IMR-90 (cell line): ENCODE measurements at regions not wholly inside any gene's neighbourhood (a gene's known extent, or its start where the extent isn't known, plus 50 kb on each side); places are given as distances from the start of the nearest gene placed in this dataset.

Experiments used
- ATAC-seq: fragments of 200-7000 bp; cut with Tn5 transposase; 2 replicates; pipeline ENCODE4 v1.9.1; 2020; ENCODE audit warnings: low read depth, mild to moderate bottlenecking, moderate library complexity
- BruUV-seq: library from RNA; stranded (reverse); fragments of 400-500 nt; replicated peaks from 2 replicates; lab custom pipeline; 2021; lab: Mats Ljungman, UMichigan
- CTCF ChIA-PET: fragments of 300-600 bp; formaldehyde crosslinking; extraction: SDS; loops from one replicate; lab custom pipeline; 2021; ENCODE audit warnings: antibody characterized with exemption; lab: Yijun Ruan, JAX
- POLR2A ChIA-PET: fragments of 300-600 bp; sonication (Branson Sonifier 250); formaldehyde crosslinking; loops from one replicate; lab custom pipeline; 2022; ENCODE audit warnings: antibody characterized with exemption; ENCODE audit not compliant: unreplicated experiment; lab: Charles Lee
- DNase-seq: peaks from one replicate; pipeline ENCODE4 v3.0.0; 2013
- H2AFZ ChIP-seq: replicated peaks from 2 replicates; pipeline ENCODE3; 2013; ENCODE audit warnings: low read length, mild to moderate bottlenecking; ENCODE audit not compliant: poor library complexity
- H2AK5ac ChIP-seq: 2 replicates; pipeline ENCODE4 v1.6.1; 2013; ENCODE audit warnings: low read depth, low read length, inconsistent platforms
- H2AK9ac ChIP-seq: replicated peaks from 2 replicates; pipeline ENCODE3; 2013; ENCODE audit warnings: mild to moderate bottlenecking, low read depth, low read length, moderate library complexity; ENCODE audit not compliant: poor library complexity
- H2BK120ac ChIP-seq: 2 replicates; pipeline ENCODE4 v1.6.1; 2013; ENCODE audit warnings: low read depth, low read length, inconsistent platforms
- H2BK15ac ChIP-seq: 3 replicates; pipeline ENCODE4 v1.6.1; 2013; ENCODE audit warnings: low read depth, low read length, inconsistent platforms
- H2BK20ac ChIP-seq: 2 replicates; pipeline ENCODE4 v1.6.1; 2013; ENCODE audit warnings: low read depth, mild to moderate bottlenecking, inconsistent platforms, low read length, moderate library complexity
- H2BK5ac ChIP-seq: 2 replicates; pipeline ENCODE4 v1.6.1; 2013; ENCODE audit warnings: mild to moderate bottlenecking, low read depth, low read length, inconsistent platforms; ENCODE audit not compliant: poor library complexity, severe bottlenecking
- H3K14ac ChIP-seq: replicated peaks from 2 replicates; pipeline ENCODE4 v1.6.1; 2013; ENCODE audit warnings: low read depth, low read length, inconsistent platforms
- H3K18ac ChIP-seq: 2 replicates; pipeline ENCODE4 v1.6.1; 2013; ENCODE audit warnings: low read depth, low read length, control low read depth
- H3K23ac ChIP-seq: 2 replicates; pipeline ENCODE4 v1.6.1; 2013; ENCODE audit warnings: low read depth, low read length, inconsistent platforms
- H3K27ac ChIP-seq: 2 replicates; pipeline ENCODE4 v1.5.1; 2013; ENCODE audit warnings: mild to moderate bottlenecking, control low read depth, low read length; ENCODE audit not compliant: insufficient read depth
- H3K27me3 ChIP-seq: 2 replicates; pipeline ENCODE4 v1.6.1; 2013; ENCODE audit warnings: low read length; ENCODE audit not compliant: control insufficient read depth, insufficient read depth
- H3K36me3 ChIP-seq: 2 replicates; pipeline ENCODE4 v1.6.1; 2013; ENCODE audit warnings: low read length, mixed read lengths; ENCODE audit not compliant: control insufficient read depth, insufficient read depth
- H3K4ac ChIP-seq: 2 replicates; pipeline ENCODE4 v1.6.1; 2013; ENCODE audit warnings: low read depth, low read length, inconsistent platforms
- H3K4me1 ChIP-seq: 2 replicates; pipeline ENCODE4 v1.6.1; 2013; ENCODE audit warnings: low read length, mixed read lengths; ENCODE audit not compliant: control insufficient read depth, insufficient read depth
- H3K4me2 ChIP-seq: 2 replicates; pipeline ENCODE4 v1.6.1; 2013; ENCODE audit warnings: low read depth, mild to moderate bottlenecking, control low read depth, low read length, moderate library complexity
- H3K4me3 ChIP-seq: 2 replicates; pipeline ENCODE4 v1.5.1; 2013; ENCODE audit warnings: low read depth, mild to moderate bottlenecking, control low read depth, low read length, moderate library complexity; ENCODE audit not compliant: insufficient read depth
- H3K56ac ChIP-seq: 2 replicates; pipeline ENCODE4 v1.6.1; 2013; ENCODE audit warnings: low read length, inconsistent platforms; ENCODE audit not compliant: insufficient read depth; ENCODE audit errors: extremely low read depth
- H3K79me1 ChIP-seq, 2 experiments: 2 replicates each; pipeline ENCODE4 v1.6.1; 2013; ENCODE audit warnings: low read length in 2 of 2, inconsistent platforms in 1 of 2, low read depth in 1 of 2
- H3K9ac ChIP-seq: 2 replicates; pipeline ENCODE4 v1.6.1; 2013; ENCODE audit warnings: low read depth, low read length, control low read depth
- H3K9me1 ChIP-seq: 2 replicates; pipeline ENCODE4 v1.6.1; 2013; ENCODE audit warnings: low read length, inconsistent platforms; ENCODE audit not compliant: insufficient read depth
- H3K9me3 ChIP-seq: 2 replicates; pipeline ENCODE4 v1.6.1; 2013; ENCODE audit warnings: low read length; ENCODE audit not compliant: control insufficient read depth, insufficient read depth
- H4K20me1 ChIP-seq: 2 replicates; pipeline ENCODE4 v1.6.1; 2013; ENCODE audit warnings: low read length, inconsistent platforms; ENCODE audit not compliant: insufficient read depth
- H4K5ac ChIP-seq: 2 replicates; pipeline ENCODE4 v1.6.1; 2013; ENCODE audit warnings: mild to moderate bottlenecking, low read depth, low read length, control low read depth
- H4K8ac ChIP-seq, 2 experiments: 2 replicates each; pipeline ENCODE4 v1.6.1; 2013; ENCODE audit warnings: low read depth in 2 of 2, low read length in 2 of 2, control low read depth in 1 of 2, inconsistent platforms in 1 of 2
- H4K91ac ChIP-seq: 2 replicates; pipeline ENCODE4 v1.6.1; 2013; ENCODE audit warnings: low read depth, low read length, inconsistent platforms; ENCODE audit not compliant: insufficient read depth
- CTCF ChIP-seq: conservative IDR thresholded peaks from 2 replicates; pipeline ENCODE4 v1.5.1; 2012; ENCODE audit warnings: mild to moderate bottlenecking, low read depth, low read length, improper control_type of control experiment
- MAZ ChIP-seq: IDR thresholded peaks from 2 replicates; pipeline ENCODE4 v1.6.1; 2012; ENCODE audit warnings: low read depth, mild to moderate bottlenecking, low read length, improper control_type of control experiment, moderate library complexity, borderline replicate concordance
- NFE2L2 ChIP-seq: fragments of 150-350 bp; IDR thresholded peaks from 2 replicates; pipeline ENCODE4 v1.6.1; 2016; ENCODE audit warnings: low read depth, mild to moderate bottlenecking, low read length
- RFX5 ChIP-seq: IDR thresholded peaks from 2 replicates; pipeline ENCODE4 v1.8.0; 2012; ENCODE audit warnings: low read depth, mild to moderate bottlenecking, low read length, moderate library complexity
- WGBS, 2 experiments: methylation state at CpG; one replicate each; pipeline versions ENCODE4 v1.1.5 to v1.1.7; 2013; ENCODE audit warnings: missing lambda C conversion rate in 2 of 2; ENCODE audit not compliant: insufficient read length in 1 of 2; ENCODE audit errors: extremely low coverage in 2 of 2; 5-methylcytosine and 5-hydroxymethylcytosine counted together
- dilution Hi-C: fragments of 300-500 bp; cut with HindIII; formaldehyde crosslinking; loops from one replicate; pipeline ENCODE4 v1.14.3; 2018; ENCODE audit warnings: low sequenced_read_pairs; ENCODE audit not compliant: unreplicated experiment
- in situ Hi-C: fragments of 300-500 bp; cut with MboI; formaldehyde crosslinking; loops from 3 replicates; pipeline ENCODE4 v1.14.3; 2019; ENCODE audit warnings: low sequenced_read_pairs, inconsistent platforms, mixed read lengths
- intact Hi-C: fragments of 100-400 bp; cut with micrococcal nuclease; formaldehyde crosslinking; loops from 2 replicates; pipeline ENCODE4 v1.10.0; 2022

GRCh38 chr6:6486595-6486994 is 101.9 kb upstream of the LY86 start:
- in situ Hi-C loops, result no loop called here
- BruUV-seq, result no TSS peak
- H3K56ac ChIP-seq, result no peak overlapping the region
- no peak overlapping the region for H3K14ac ChIP-seq
- no peak overlapping the region for H4K91ac ChIP-seq
- H2AK9ac ChIP-seq, result no peak overlapping the region
- no peak overlapping the region for H3K4me2 ChIP-seq
- H2BK5ac ChIP-seq, result no peak overlapping the region
- POLR2A ChIA-PET, result no interaction called here
- no peak overlapping the region for H2BK20ac ChIP-seq
- no peak for ATAC-seq
- no peaks in the 10 kb centered on the region for H3K27me3 ChIP-seq
- WGBS, 2 experiments, result no CpG with 5 or more reads among the region's 3 CpGs
- no peak overlapping the region for H2AK5ac ChIP-seq
- H3K36me3 ChIP-seq, result no peaks in the 10 kb centered on the region
- H2AFZ ChIP-seq, result no peak overlapping the region
- no peaks in the 10 kb centered on the region for H3K9me1 ChIP-seq
- intact Hi-C loops, result no loop called here
- H4K8ac ChIP-seq, result no peak overlapping the region
- no peak overlapping the region for H2BK15ac ChIP-seq
- no peak overlapping the region for H3K9ac ChIP-seq
- no peak overlapping the region for H3K4me3 ChIP-seq
- dilution Hi-C loops, result no loop called here
- H4K20me1 ChIP-seq, result no peaks in the 10 kb centered on the region
- peaks cover 22% of the 10 kb centered on the region for H3K9me3 ChIP-seq
- H3K4me1 ChIP-seq, result no peaks in the 10 kb centered on the region
- H3K4ac ChIP-seq, result no peak overlapping the region
- no peak overlapping the region for H3K23ac ChIP-seq
- no peak for DNase-seq
- no peak overlapping the region for H3K18ac ChIP-seq
- CTCF ChIA-PET, result no interaction called here
- no peak overlapping the region for H3K27ac ChIP-seq
- H3K79me1 ChIP-seq, result no peaks in the 10 kb centered on the region
- TF ChIP-seq MAZ (no peak), CTCF (no peak), RFX5 (no peak), NFE2L2 (no peak)
- no peak overlapping the region for H2BK120ac ChIP-seq
- H4K5ac ChIP-seq, result no peak overlapping the region
